A549 (cell line): ENCODE measurements at regions not wholly inside any gene's neighbourhood (a gene's known extent, or its start where the extent isn't known, plus 50 kb on each side); places are given as distances from the start of the nearest gene placed in this dataset.

Experiments
- ATAC-seq, 2 experiments: fragments of 200-7000 bp in 1 of 2; fragments of >200 bp in 1 of 2; cut with Nextera tagmentation in 1 of 2; cut with Tn5 transposase in 1 of 2; 3 replicates each; pipeline versions ENCODE4 v1.8.0 to v1.9.1; 2018 to 2020; ENCODE audit warnings: mild to moderate bottlenecking in 1 of 2, moderate library complexity in 1 of 2
- CTCF ChIA-PET: fragments of 300-600 bp; sonication (Branson Sonifier 250); formaldehyde crosslinking; extraction: SDS; loops from one replicate; lab custom pipeline; 2021; ENCODE audit warnings: antibody characterized with exemption, inconsistent platforms; lab: Yijun Ruan, JAX
- POLR2A ChIA-PET: fragments of 350-600 bp; formaldehyde crosslinking; extraction: SDS; loops from one replicate; lab custom pipeline; 2021; ENCODE audit warnings: antibody characterized with exemption, inconsistent platforms; lab: Yijun Ruan, JAX
- DNase-seq, 2 experiments: peaks; one replicate each; pipeline versions ENCODE4 v3.0.0 to v3.0.0-alpha.2; 2011 to 2016; ENCODE audit warnings: low read depth in 1 of 2, low spot score in 1 of 2
- FAIRE-seq: peaks from 2 replicates; lab custom pipeline; 2011; peaks lifted over from hg19 to GRCh38; lab: Jason Lieb, UNC
- H3K27ac ChIP-seq, 2 experiments: fragments of >200 bp; sonication (Bioruptor Twin); formaldehyde crosslinking; 3 replicates each; pipeline ENCODE4 v1.5.1; 2016 to 2017
- H3K4me1 ChIP-seq: fragments of >200 bp; sonication (Bioruptor Twin); formaldehyde crosslinking; 3 replicates; pipeline ENCODE4 v1.6.1; 2016
- H3K4me2 ChIP-seq: fragments of >200 bp; sonication (Bioruptor Twin); formaldehyde crosslinking; 3 replicates; pipeline ENCODE4 v1.6.1; 2016
- H3K4me3 ChIP-seq: fragments of >200 bp; sonication (Bioruptor Twin); formaldehyde crosslinking; 3 replicates; pipeline ENCODE4 v1.5.1; 2016
- H3K9me3 ChIP-seq: fragments of >200 bp; sonication (Bioruptor Twin); formaldehyde crosslinking; 3 replicates; pipeline ENCODE4 v1.6.1; 2016
- CBX8 ChIP-seq: fragments of 200-600 bp; sonication (generic); IDR thresholded peaks from 2 replicates; pipeline ENCODE4 v1.6.1; 2016
- CHD2 ChIP-seq: fragments of 150-350 bp; IDR thresholded peaks from 2 replicates; pipeline ENCODE4 v1.6.1; 2014; ENCODE audit warnings: low read length; ENCODE audit not compliant: partially characterized antibody
- CHD4 ChIP-seq: fragments of 200-600 bp; sonication (generic); IDR thresholded peaks from 2 replicates; pipeline ENCODE4 v1.6.1; 2016; ENCODE audit warnings: antibody characterized with exemption, mild to moderate bottlenecking, borderline replicate concordance
- FOSL2 ChIP-seq, 2 experiments: fragments of 450-650 bp in 1 of 2; fragments of >200 bp in 1 of 2; sonication (Bioruptor Twin) in 1 of 2; formaldehyde crosslinking; IDR thresholded peaks; 2 replicates each; pipeline versions ENCODE4 v1.5.0 to v1.6.1; 2016 to 2020; ENCODE audit warnings: mild to moderate bottlenecking in 1 of 2, moderate library complexity in 1 of 2
- FOXS1 ChIP-seq: fragments of 250-450 bp; sonication (Bioruptor Pico); IDR thresholded peaks from 2 replicates; pipeline ENCODE4 v1.5.0; 2020; ENCODE audit warnings: mild to moderate bottlenecking, moderate library complexity
- HEYL ChIP-seq: fragments of 250-450 bp; sonication (Bioruptor Pico); IDR thresholded peaks from 2 replicates; pipeline ENCODE4 v1.8.0; 2021; ENCODE audit warnings: mild to moderate bottlenecking, moderate library complexity
- HOXA7 ChIP-seq: fragments of 250-450 bp; sonication (Bioruptor Pico); IDR thresholded peaks from 2 replicates; pipeline ENCODE4 v1.5.0; 2020; ENCODE audit warnings: mild to moderate bottlenecking, moderate library complexity
- JUN ChIP-seq, 2 experiments: fragments of >200 bp; sonication (Bioruptor Twin); formaldehyde crosslinking; IDR thresholded peaks; 2 replicates in 1 of 2; 3 replicates in 1 of 2; pipeline ENCODE4 v1.6.1; 2016 to 2017
- JUNB ChIP-seq: fragments of >200 bp; sonication (Bioruptor Twin); formaldehyde crosslinking; IDR thresholded peaks from 2 replicates; pipeline ENCODE4 v1.6.1; 2016
- NFE2L2 ChIP-seq: fragments of 150-350 bp; conservative IDR thresholded peaks from 2 replicates; pipeline ENCODE4 v1.6.1; 2014; ENCODE audit warnings: low read length
- POLR2AphosphoS2 ChIP-seq: conservative IDR thresholded peaks from 2 replicates; pipeline ENCODE4 v1.6.1; 2012; ENCODE audit warnings: low read length, improper control_type of control experiment, inconsistent platforms
- RARB ChIP-seq: fragments of 250-450 bp; sonication (Bioruptor Pico); IDR thresholded peaks from 2 replicates; pipeline ENCODE4 v1.8.0; 2021; ENCODE audit warnings: mild to moderate bottlenecking, moderate library complexity
- RNF2 ChIP-seq: fragments of 200-600 bp; sonication (generic); IDR thresholded peaks from 2 replicates; pipeline ENCODE4 v1.6.1; 2016; ENCODE audit warnings: low read depth, mild to moderate bottlenecking, antibody characterized with exemption, moderate library complexity, borderline replicate concordance
- SMC3 ChIP-seq: fragments of >200 bp; sonication (Bioruptor Twin); formaldehyde crosslinking; IDR thresholded peaks from 3 replicates; pipeline ENCODE4 v1.6.1; 2018; ENCODE audit warnings: inconsistent platforms
- TFCP2L1 ChIP-seq: fragments of 250-450 bp; sonication (Bioruptor Pico); IDR thresholded peaks from 2 replicates; pipeline ENCODE4 v1.5.0; 2021; ENCODE audit warnings: mild to moderate bottlenecking
- ZFP36 ChIP-seq: fragments of 450-650 bp; IDR thresholded peaks from 2 replicates; pipeline ENCODE4 v1.6.1; 2014; ENCODE audit warnings: borderline replicate concordance; ENCODE audit not compliant: partially characterized antibody
- ZNF302 ChIP-seq: fragments of 250-450 bp; sonication (Bioruptor Pico); IDR thresholded peaks from 2 replicates; pipeline ENCODE4 v1.9.0; 2021; ENCODE audit warnings: inconsistent platforms, mild to moderate bottlenecking, moderate library complexity
- ZSCAN20 ChIP-seq: fragments of 250-450 bp; sonication (Bioruptor Pico); IDR thresholded peaks from 2 replicates; pipeline ENCODE4 v1.8.0; 2022; ENCODE audit warnings: mild to moderate bottlenecking, moderate library complexity
- WGBS: methylation state at CpG from one replicate; pipeline ENCODE4 v1.1.6; 2017; ENCODE audit errors: missing lambda C conversion rate; 5-methylcytosine and 5-hydroxymethylcytosine counted together
- TF ChIP-seq, protein P1 (sequence below): IDR thresholded peaks from 2 replicates; pipeline ENCODE4 v1.6.1; 2012
- TF ChIP-seq, protein P2 (sequence below): fragments of 250-450 bp; sonication (Bioruptor Pico); IDR thresholded peaks from 2 replicates; pipeline ENCODE4 v1.5.0; 2021; ENCODE audit warnings: mild to moderate bottlenecking, moderate library complexity, borderline replicate concordance
- TF ChIP-seq, protein P3 (sequence below): fragments of 250-450 bp; sonication (Bioruptor Pico); IDR thresholded peaks from 2 replicates; pipeline ENCODE4 v1.5.0; 2020; ENCODE audit warnings: low read depth, mild to moderate bottlenecking, moderate library complexity

DNA sequence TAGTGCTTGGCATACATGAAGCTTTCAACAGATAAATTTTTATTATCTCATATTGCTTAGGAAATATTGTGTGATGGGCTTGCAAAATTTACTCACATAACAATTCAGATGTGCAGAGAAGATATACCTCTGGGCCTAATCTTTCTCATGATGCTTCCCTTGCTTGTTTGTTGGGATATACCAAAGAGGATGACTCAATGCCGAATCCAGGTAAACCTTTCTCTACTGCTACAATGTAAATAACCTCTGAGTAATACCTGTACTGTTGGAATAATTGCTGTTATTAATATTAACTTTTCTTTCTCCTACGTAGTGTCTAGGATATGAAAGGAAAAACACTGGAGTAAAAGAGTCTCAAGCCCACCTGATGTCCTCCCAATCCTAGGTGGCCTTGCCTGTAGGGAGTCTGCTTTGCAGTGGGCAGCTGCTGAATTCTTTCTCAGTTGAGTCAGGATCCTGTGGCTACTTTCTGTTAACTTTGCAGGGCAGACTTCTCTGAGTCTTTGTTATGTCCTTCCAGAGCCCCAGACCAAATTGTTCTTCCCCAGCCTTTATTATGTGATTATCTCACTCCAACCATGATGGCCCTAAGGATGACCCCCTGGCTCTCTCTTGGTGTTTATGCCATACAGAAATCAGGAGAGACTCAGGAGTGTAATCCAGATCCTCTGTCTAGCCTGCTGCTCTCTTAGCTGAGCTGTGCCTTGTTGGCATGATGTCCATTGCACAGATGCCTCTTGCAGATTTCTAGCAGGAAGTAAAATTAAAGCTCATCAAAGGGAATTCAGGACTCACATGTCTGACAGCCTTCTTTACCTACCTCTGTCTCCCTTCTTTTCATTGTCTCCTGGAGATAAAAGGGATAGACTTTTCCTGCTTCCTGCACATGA is 208.1 kb downstream of the SNX18 start (continued):
- TF ChIP-seq, protein P1, sequence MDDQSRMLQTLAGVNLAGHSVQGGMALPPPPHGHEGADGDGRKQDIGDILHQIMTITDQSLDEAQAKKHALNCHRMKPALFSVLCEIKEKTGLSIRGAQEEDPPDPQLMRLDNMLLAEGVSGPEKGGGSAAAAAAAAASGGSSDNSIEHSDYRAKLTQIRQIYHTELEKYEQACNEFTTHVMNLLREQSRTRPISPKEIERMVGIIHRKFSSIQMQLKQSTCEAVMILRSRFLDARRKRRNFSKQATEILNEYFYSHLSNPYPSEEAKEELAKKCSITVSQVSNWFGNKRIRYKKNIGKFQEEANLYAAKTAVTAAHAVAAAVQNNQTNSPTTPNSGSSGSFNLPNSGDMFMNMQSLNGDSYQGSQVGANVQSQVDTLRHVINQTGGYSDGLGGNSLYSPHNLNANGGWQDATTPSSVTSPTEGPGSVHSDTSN: no peak
- no peak for TF ChIP-seq RNF2
- TF ChIP-seq ZFP36: no peak
- no peak for TF ChIP-seq JUNB
- TF ChIP-seq, all 56 proteins: peak for 0

DNA sequence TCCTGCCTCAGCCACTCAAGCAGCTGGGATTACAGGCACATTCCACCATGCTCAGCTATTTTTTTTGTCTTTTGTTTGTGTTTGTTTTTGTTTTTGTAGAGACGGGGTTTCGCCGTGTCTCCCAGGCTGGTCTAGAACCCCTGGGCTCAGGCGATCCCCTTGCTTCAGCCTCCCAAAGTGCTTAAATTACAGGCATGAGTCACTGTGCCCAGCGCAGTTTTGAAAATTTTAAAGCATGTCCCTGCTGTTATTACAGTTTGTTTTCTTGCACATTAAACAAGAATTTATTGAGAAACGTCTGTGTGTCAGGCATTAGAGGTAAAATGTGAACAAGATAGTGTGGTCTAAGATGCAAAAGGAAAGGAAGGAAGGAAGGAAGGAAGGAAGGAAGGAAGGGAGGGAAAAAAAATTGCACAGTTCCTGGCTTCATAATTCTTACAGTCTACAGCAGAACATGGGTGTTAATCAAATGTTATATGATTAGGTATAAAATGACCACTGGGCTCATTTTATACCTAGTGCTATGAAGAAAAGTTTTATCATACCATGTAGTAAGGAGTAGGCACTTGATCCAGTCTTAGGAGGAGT is 205.4 kb downstream of the SNX18 start:
- FAIRE-seq (no peak), ATAC-seq (no peak), DNase-seq (no peak)
- ChIA-PET POLR2A (no interaction called here), CTCF (interaction anchor here (1.5 kb wide), 1 partner anchor 10 kb away, joined by 3 read pairs; no protein-coding TSS in a partner anchor)
- no peaks in the 10 kb centered on the region for H3K4me1 ChIP-seq
- no peak overlapping the region for H3K4me3 ChIP-seq
- TF ChIP-seq CHD4 (no peak), FOSL2 (IDR thresholded peaks at IDR 0.05) (no peak), FOSL2 (CRISPR knock-in tag; IDR thresholded peaks at IDR 0.05) (no peak), CHD2 (no peak), HOXA7 (no peak), FOXS1 (CRISPR knock-in tag) (no peak), HEYL (no peak), NFE2L2 (no peak), SMC3 (no peak), ZSCAN20 (CRISPR knock-in tag) (no peak), RARB (CRISPR knock-in tag) (no peak), RNF2 (no peak), ZNF302 (CRISPR knock-in tag) (no peak), TFCP2L1 (CRISPR knock-in tag) (no peak), JUN (IDR thresholded peaks at IDR 0.05) (no peak), POLR2AphosphoS2 (no peak), ZFP36 (no peak), CBX8 (no peak)
- TF ChIP-seq, protein P2, sequence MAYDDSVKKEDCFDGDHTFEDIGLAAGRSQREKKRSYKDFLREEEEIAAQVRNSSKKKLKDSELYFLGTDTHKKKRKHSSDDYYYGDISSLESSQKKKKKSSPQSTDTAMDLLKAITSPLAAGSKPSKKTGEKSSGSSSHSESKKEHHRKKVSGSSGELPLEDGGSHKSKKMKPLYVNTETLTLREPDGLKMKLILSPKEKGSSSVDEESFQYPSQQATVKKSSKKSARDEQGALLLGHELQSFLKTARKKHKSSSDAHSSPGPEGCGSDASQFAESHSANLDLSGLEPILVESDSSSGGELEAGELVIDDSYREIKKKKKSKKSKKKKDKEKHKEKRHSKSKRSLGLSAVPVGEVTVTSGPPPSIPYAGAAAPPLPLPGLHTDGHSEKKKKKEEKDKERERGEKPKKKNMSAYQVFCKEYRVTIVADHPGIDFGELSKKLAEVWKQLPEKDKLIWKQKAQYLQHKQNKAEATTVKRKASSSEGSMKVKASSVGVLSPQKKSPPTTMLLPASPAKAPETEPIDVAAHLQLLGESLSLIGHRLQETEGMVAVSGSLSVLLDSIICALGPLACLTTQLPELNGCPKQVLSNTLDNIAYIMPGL: no peak
- TF ChIP-seq, protein P3, sequence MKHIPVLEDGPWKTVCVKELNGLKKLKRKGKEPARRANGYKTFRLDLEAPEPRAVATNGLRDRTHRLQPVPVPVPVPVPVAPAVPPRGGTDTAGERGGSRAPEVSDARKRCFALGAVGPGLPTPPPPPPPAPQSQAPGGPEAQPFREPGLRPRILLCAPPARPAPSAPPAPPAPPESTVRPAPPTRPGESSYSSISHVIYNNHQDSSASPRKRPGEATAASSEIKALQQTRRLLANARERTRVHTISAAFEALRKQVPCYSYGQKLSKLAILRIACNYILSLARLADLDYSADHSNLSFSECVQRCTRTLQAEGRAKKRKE: no peak
- TF ChIP-seq, protein P1: no peak
- 53% methylated on average over 6 of the region's 6 CpGs for WGBS
- no peak overlapping the region for H3K27ac ChIP-seq
- no peaks in the 10 kb centered on the region for H3K9me3 ChIP-seq
- H3K4me2 ChIP-seq: no peak overlapping the region
